GM18861 (cell line): ENCODE measurements at regions not wholly inside any gene's neighbourhood (a gene's known extent, or its start where the extent isn't known, plus 50 kb on each side); places are given as distances from the start of the nearest gene placed in this dataset.

Experiments
- ATAC-seq: cut with Tn5 transposase; IDR thresholded peaks from one replicate; pipeline ENCODE4 v1.9.1; 2021; ENCODE audit not compliant: unreplicated experiment

DNA sequence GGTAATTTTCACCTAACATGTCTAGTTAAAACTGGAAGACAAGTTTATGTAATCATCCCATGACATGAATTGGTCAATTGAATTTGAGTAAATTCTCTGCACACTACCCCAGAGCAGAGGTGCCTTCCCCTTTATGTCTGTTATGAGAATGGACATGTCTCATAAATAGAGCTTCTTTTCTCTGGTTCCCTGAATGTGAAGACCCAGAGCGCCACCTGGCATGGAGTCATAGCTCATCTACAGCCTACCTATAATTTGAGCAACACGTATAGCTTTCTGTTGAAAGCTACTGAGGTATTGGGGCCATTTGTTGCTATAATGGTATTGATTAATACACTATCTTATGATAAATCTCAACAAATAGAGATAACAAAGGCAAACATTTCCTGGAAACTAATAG, 626.5 kb upstream of the GALNTL6 start:
- ATAC-seq = no peak

DNA sequence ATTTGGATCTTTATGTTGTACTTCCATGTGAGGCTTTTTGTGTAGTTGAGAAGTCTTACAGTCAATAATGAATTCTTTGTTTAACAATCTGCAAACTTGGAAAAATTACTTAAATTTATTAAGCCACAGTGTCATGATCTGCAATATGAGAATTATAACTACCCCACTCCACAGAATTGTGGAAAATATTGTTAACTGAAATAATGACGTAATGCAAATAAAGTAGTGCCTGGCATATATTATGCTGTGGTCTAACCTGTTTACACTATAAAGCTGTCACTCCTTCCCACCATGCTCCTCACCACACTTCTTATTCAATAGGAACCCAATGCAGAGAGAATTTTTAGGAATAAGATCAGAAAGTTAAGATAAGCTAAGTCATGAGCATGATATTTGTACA, 632.1 kb upstream of the GALNTL6 start:
- ATAC-seq = no peak

DNA sequence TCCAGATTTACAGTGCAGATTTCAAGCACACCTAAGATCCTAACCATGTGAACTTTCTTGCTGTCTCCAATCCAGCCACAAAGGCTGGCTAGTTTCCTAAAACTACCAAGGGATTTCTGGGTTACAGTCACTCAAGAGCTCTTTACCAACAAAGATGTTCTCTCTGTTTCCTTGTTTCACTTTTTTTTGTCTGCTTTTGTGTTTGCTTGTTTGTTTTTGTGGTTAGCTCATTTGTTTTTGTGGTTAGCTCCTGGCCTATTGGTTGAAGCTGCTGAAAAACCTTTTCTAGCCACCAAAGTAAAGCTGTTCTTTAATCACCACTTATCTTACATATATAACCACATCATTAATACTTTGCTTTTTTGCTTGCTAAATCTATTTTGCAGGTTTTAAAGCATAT, 642.5 kb upstream of the GALNTL6 start:
- ATAC-seq = no peak

DNA sequence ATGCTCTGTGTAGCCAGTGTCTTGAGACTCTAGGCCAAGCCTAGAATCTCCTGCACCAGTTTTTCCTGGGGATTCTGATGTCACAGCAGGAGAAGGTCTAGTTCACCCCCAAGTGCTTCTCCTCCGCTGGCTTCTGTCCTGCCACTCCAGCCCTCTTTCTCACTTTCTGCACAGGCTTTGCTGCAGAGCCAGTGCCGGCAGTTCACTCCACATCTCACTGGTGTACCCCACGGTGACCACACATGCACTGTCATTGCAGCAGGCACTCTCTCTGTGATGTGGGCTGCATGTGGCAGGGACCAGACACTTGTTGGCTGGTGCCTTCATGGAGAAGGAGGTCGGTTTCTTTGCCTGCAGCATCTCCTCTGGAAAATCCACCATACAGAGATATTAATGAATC, 643.8 kb upstream of the GALNTL6 start:
- no peak for ATAC-seq

DNA sequence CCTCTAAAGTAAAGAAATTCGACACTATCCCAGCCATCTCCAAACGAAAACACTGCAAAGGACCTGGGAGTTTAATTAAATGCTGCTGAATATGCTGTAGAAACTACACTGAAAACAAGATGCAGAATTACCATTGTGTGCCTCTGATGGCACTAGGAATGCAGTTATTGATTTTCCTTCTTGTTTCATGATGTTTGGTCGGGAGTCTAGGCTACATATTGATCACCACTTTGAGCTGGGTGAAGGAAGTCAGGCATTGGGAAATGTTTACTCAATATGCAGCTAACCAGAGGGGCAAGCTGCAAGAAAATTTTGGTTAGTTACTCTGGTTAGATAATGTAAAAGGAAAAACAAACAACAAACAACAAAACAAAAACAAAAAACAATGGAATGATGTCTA, 650.7 kb upstream of the GALNTL6 start:
- ATAC-seq = no peak

DNA sequence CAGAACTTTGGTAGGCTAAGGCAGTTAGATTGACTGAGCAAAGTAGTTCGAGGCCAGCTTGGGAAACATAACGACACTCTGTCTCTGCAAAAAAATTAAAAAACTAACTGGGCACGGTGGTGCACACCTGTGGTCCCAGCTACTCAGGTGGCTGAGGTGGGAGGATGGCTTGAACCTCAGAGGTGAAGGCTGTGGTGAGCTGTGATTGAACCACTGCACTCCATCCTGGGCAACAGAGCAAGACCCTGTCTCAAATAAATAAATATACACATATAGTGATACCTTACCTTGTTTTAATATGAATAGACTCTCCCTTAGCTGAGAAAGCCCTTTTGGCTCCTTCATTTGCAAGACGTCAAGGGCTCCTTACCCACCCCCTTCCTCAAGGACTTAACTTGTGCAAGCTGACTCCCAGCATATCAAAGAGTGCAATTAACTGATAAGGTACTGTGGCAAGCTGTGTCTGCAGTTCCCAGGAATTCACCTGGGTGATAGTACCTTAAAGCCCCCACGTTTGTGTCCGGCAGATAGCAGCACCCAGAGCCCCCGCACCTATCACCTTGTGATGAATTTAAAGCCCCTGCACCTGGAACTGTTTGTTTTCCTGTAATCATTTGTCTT, 655.6 kb upstream of the GALNTL6 start:
- ATAC-seq = no peak

DNA sequence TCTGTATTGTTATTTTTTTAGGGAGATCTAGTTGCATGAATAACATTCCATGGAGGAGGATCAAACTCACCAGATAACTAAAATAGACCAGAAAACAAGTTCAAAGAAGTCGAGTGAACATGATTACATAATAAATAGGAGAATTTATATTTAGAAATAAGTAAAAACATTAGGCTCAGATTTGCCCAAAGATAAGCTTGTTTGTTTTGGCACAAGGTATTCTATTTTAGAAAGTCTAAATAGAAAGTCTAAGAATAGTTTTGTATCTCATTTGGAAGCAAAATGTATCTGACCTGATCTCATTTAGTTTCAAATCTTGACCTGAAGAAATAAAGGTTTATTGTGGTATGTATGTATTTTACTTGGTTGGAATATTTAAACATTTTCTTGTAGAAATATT, 670.6 kb upstream of the GALNTL6 start:
- ATAC-seq = no peak

DNA sequence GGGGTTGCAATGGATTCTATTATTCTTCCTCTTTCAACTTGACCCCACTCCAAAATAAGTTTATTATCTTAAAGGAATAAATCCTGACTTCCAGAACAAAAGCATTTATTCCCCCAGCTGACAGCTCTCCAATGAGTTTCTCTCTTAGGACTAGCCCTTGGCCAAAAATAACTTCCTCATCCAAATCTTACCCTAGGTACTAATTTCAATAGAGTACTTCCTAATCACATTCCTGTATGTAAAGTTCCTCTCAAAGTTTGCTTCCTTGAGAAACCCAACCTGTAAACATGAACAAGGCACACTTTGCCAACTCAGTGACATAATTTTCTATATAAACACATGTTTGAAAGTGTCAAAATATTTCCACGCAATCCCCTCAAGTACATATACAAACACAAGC, 671.2 kb upstream of the GALNTL6 start:
- ATAC-seq = no peak

DNA sequence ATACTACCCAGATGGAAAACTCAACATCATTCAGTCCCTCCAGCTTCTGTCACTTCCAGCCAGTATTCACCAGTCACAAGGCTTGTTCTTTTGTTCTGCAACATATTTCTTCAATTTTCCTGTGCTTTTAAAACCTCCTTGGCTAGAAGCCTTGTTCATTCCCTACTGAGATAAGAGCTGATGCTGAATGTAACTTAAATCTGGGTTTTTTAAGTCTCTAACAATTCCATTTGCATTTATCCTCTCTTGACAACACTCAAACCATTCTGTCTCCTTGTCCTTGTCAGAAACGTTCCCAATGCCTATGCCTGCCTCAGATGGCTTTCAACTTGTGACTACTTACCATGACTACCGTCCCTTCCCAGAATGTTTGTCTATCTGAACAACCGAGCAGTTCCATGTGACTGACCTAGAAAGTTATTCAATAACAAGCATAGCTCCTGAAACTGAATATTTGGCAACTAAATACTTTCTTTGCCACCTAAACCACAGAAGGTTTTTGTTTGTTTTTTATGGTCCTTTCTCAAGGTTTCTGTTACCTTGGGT, 682.9 kb upstream of the GALNTL6 start:
- ATAC-seq = peak; percentile 51

DNA sequence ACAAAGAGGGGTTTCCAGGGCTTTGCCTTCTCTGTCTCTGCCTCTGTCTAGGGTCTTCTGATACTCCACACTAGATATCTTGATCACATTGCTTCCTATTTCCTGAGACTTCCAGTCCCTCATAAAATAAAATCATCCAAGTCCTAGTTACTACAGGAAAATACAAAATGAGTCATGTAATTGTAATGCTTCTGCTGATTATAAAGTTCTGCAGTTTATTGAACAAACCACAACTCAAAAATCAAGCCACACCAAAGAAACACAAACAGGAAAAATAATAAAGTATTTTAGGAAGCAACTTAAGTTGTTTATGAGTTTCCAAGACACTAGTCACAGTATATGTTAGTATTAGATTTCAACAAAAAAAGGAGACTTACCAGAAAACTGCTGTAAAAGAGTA, 695.1 kb upstream of the GALNTL6 start:
- no peak for ATAC-seq

DNA sequence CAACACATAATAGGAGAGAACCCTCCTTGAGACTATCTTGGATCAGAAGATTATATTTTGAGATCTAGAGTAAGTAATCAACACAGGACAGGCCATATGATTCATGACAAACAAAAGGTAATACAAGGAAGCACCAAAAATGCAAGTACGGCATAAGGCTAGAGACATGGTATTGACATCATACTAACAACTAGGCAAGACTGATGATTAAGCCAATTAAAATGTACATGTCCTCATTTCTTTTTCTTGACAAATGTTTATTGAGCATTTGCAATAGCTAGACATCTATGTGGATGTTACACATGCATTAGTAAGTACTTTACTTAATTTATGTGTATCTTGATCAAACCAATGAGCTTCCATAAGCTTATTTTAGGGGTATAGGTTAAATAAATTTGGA, 695.7 kb upstream of the GALNTL6 start:
- no peak for ATAC-seq

DNA sequence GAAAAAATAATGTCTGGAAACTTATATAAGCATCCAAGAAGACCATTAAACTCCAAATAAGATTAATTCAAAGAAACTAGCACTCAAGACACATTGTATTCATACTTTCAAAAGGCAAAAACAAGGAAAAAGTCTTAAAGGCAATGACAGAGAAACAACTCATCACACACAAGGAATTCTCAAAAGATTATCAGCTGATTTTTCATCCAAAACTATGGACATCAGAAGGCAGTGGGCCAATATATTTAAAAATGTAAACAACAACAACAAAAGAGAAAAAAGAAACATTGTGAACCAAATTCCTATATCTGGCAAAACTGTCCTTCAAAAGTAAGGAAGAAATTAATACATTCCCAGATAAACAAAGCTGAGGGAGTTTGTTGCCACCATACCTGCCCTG, 711.4 kb upstream of the GALNTL6 start:
- no peak for ATAC-seq

DNA sequence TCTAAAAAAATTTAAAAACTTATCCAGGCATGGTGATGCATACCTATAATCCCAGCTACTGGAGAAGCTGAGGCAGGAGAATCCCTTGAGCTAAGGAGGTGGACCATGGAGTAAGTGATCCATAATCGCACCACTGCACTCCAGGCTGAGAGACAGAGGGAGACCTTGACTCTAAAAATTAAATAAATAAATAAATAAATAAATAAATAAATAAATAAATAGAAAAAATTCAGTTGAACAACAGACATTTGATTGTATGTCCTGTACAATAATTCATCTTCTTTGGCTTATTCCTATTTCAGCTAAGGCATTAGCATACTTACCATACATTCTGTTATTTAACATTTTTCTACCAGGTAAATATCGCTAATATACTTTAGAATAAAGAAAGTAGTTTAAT, 726.1 kb upstream of the GALNTL6 start:
- no peak for ATAC-seq

DNA sequence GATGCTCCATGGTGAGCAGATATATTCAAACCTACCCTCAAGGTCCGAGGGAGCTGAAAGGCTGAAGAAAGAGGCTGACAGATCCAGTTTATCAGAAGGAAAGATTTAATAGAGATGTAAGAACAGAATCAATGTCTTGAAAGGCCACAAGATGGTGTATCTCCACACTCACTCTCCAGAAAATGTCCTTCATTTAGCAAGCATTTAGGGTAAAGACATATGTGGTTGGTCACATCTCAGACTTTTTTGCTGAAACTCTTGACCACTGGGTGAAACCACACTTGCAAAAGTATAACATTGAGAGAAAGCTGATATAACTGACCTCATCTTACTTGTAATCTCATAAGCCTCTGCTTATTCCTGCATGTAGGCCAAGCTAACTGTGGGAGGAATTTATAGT, 745.8 kb upstream of the GALNTL6 start:
- ATAC-seq = no peak

DNA sequence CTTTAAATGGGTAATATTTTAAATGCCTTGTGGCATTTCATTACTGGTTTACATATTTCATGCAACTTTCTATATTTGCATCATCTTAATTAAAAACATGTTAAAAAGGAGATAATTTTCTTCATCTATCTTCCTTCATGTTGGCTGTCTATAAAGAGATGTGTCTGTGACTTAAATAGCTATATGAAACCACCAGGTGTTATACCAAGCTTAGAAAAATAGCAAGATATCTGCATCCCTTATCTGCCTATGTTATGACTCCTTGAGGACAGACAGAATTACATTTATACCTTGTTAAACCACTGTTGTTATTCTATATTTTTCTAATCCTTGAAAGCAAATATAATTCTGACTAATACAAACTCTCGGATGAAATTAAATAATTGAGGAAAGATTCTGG, 763.8 kb upstream of the GALNTL6 start:
- no peak for ATAC-seq

DNA sequence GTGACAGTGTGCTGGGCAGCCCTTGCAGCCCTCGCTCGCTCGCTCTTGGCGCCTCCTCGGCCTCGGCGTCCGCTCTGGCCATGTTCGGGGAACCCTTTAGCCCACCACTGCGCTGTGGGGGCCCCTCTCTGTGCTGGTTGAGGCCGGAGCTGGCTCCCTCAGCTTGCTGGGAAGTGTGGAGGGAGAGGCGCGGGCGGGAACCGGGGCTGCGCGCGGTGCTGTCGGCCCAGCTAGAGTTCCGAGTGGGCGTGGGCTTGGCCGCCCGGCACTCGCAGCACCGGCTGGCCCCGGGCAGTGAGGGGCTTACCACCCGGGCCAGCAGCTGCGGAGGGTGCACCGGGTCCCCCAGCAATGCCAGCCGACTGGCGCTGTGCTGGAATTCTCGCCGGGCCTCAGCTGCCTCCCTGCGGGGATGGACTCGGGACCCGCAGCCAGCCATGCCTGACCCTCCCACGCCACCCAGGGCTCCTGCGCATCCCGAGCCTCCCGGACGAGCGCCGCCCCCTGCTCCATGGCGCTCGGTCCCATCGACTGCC, 770.1 kb upstream of the GALNTL6 start:
- no peak for ATAC-seq

DNA sequence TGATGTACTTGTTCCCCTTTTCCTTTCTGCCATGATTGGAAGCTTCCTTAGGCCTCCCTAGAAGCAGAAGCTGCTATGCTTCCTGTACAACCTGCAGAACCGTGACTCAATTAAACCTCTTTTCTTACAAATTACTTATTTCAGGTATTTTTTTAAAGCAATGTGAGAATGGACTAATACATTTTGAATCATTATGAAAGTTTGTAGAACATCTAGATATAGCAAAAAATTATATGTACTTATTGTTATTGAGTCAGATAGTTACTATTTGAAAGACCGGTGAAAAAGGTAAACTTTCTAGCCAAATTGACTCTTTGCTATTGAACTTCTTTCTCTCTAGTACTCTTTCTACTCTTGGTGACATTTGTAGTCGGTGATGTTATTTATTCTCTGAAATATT, 777.3 kb upstream of the GALNTL6 start:
- ATAC-seq = no peak

DNA sequence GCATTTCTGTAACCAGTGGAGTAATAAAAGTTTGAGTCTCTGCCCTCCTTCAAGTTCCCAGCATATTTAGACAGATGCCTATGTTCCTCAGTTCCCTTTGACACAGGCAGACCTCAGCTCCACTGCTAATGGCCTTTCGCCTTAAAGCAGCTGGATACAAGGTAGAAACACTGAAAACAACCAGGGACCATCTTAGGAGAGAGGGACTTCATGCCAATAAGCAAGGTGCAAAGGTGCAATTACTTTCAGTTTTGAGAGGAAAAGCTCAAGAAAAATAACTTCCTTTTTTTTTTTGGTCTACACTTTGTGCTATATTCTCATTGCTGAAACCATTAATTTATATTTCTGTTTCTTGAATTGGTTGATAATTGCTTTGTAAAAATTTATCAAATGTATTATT, 781.9 kb upstream of the GALNTL6 start:
- no peak for ATAC-seq

DNA sequence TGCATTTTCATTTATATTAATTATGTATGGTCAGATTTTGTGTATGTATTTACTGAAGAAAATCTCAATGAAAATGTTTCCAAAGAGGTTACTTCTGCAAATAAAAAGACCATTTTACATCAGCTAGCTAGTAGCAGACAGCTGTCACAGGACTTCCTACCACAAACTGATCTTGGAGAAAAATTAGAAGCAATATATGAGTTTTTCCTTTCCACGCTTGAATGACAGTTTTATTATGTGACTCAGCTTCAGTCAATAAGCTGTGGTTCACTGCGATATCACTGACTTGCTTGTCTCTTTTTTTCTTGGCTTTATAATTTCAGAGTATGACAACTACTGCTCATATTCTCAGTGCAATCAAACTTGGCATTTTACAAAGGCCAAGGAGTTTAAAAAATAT, 787.4 kb upstream of the GALNTL6 start:
- no peak for ATAC-seq

DNA sequence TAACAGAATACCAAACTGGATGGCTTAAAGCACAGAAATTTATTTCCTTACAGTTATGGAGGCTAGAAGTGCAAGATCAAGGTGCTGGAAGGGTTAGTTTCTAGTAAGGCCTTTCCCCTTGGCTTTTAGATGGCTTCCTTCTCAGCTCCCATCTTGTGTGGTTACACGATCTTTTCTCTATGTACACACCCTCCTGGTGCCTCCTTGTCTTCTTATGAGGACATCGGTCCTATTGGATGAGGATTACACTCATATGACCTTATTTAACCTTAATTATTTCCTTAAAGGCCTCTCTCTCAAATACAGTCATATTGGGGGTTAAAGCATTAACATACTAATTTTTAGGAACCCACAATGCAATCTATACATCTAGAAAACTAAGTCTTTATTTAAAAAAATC, 787.9 kb upstream of the GALNTL6 start:
- no peak for ATAC-seq

DNA sequence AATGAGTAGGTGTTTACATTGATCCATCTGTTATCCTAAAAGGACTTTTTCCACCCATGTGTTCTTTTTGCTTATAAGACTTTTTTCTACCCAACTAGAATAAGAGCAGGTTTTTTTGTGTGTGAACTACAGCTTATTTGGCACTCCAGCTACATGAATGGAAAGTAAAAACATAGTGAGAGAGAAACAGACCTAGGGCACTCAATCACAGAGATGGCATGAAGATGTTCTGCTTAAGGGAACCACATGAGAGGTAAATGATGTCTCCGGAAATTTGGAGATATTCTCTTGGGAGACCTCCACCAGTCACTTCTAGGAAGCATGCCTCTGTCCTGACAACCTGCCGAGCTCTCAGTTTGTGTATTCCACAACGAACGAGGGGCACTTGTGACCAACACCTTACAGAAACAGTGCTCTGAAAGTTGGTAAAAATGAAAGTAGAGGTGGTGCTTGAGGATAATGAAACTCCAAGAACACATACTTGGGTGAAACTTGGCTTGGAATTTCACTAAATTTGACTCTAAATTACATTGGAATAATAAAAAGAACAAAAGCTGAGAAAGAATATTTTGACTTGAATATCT, 788.4 kb upstream of the GALNTL6 start:
- ATAC-seq = no peak

DNA sequence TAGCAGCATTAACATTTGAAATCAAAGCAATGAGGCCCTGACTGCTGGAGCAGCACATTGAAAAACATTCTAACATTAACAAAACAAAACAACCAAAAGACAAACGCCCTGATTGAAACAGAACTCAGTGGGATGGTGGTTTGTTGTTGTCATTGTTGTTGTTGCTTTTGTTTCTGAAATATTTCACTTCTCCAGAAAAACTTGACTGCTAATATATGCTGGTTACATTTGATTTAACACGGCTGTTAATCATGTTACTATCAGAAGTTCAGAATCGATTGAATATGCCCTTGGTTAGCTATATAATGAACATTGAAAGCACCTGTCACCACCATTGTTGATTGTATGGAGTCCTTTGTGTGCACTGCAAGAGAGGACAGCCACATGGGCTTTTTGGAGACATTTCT, 790.4 kb upstream of the GALNTL6 start:
- no peak for ATAC-seq

DNA sequence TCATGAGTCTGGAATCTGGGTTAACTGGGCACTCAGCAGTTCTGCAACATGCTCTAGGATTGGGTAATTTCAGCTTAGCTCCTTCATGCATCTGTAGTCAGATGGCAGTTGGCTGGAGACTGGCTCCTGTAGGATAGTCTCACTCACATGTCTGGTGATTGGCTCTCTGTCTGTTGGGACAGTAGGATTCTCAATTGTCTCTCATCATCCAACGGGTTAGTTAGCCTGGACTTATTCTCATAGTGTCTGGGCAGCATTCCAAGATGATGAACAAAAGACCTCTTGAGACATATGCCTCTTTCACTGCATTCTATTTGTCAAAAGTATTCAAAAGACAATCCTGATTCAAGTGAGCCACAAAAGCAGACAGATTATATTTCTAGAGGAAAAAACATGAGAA, 795.6 kb upstream of the GALNTL6 start:
- ATAC-seq = no peak
